HS-5 (cell line): ENCODE measurements at regions not wholly inside any gene's neighbourhood (a gene's known extent, or its start where the extent isn't known, plus 50 kb on each side); places are given as distances from the start of the nearest gene placed in this dataset.
"Not testable (repeated sequence)": the region's sequence is repeated elsewhere in the genome, so short reads cannot be mapped to it uniquely, and the experiment has no call there.

Source experiments
- DNase-seq: peaks from one replicate; pipeline ENCODE4 v3.0.0-alpha.2; 2012; ENCODE audit warnings: low read depth

- not testable (repeated sequence) for DNase-seq
Observed at GRCh38 chr9:41754822-41755221, 374.4 kb downstream of the CNTNAP3B start.

- DNase-seq: not testable (repeated sequence)
Observed at GRCh38 chr9:41754403-41754802, 374.8 kb downstream of the CNTNAP3B start.

- not testable (repeated sequence) for DNase-seq
Observed at GRCh38 chr9:41741897-41742296, 387.3 kb downstream of the CNTNAP3B start.

GRCh38 chr9:41741173-41741572 is 388.1 kb downstream of the CNTNAP3B start:
- DNase-seq: not testable (repeated sequence)

GRCh38 chr9:41738681-41739080 is 390.5 kb downstream of the CNTNAP3B start:
- not testable (repeated sequence) for DNase-seq

GRCh38 chr9:41699190-41699589 is 430.0 kb downstream of the CNTNAP3B start:
- not testable (repeated sequence) for DNase-seq

GRCh38 chr9:41697080-41697479 is 432.1 kb downstream of the CNTNAP3B start:
- DNase-seq: not testable (repeated sequence)

GRCh38 chr9:41679312-41679711 is 449.9 kb downstream of the CNTNAP3B start:
- not testable (repeated sequence) for DNase-seq

- DNase-seq: not testable (repeated sequence)
Observed at GRCh38 chr9:41663497-41664036, 465.7 kb downstream of the CNTNAP3B start.

GRCh38 chr9:41658706-41659105 is 469.6 kb upstream of the ZNG1F start:
- DNase-seq: not testable (repeated sequence)

- DNase-seq: not testable (repeated sequence)
Observed at GRCh38 chr9:41658116-41658515, 469.0 kb upstream of the ZNG1F start.

- not testable (repeated sequence) for DNase-seq
Observed at GRCh38 chr9:41657141-41657540, 468.0 kb upstream of the ZNG1F start.

GRCh38 chr9:41655071-41655554 is 466.0 kb upstream of the ZNG1F start:
- not testable (repeated sequence) for DNase-seq

- DNase-seq: not testable (repeated sequence)
Observed at GRCh38 chr9:41654349-41654748, 465.2 kb upstream of the ZNG1F start.

GRCh38 chr9:41653560-41654340 is 464.6 kb upstream of the ZNG1F start:
- DNase-seq: not testable (repeated sequence)

- not testable (repeated sequence) for DNase-seq
Observed at GRCh38 chr9:41652800-41653199, 463.7 kb upstream of the ZNG1F start.

GRCh38 chr9:41652100-41652713 is 463.1 kb upstream of the ZNG1F start:
- not testable (repeated sequence) for DNase-seq

GRCh38 chr9:41650086-41650485 is 461.0 kb upstream of the ZNG1F start:
- not testable (repeated sequence) for DNase-seq

- not testable (repeated sequence) for DNase-seq
Observed at GRCh38 chr9:41648564-41648963, 459.4 kb upstream of the ZNG1F start.

GRCh38 chr9:41646246-41646645 is 457.1 kb upstream of the ZNG1F start:
- not testable (repeated sequence) for DNase-seq

GRCh38 chr9:41643571-41644279 is 454.6 kb upstream of the ZNG1F start:
- not testable (repeated sequence) for DNase-seq

GRCh38 chr9:41633726-41634125 is 444.6 kb upstream of the ZNG1F start:
- DNase-seq: not testable (repeated sequence)
